K562 (cell line): ENCODE measurements at regions not wholly inside any gene's neighbourhood (a gene's known extent, or its start where the extent isn't known, plus 50 kb on each side); places are given as distances from the start of the nearest gene placed in this dataset.

Source experiments
- MXI1 ChIP-seq: IDR thresholded peaks from 2 replicates; pipeline ENCODE4 v1.6.1; 2011; ENCODE audit warnings: low read depth, mild to moderate bottlenecking, improper control_type of control experiment, low read length
- TF ChIP-seq, protein P1 (sequence below), 2 experiments: fragments of 450-650 bp; IDR thresholded peaks; 2 replicates each; pipeline ENCODE4 v1.6.1; 2016; ENCODE audit warnings: mild to moderate bottlenecking in 2 of 2, borderline replicate concordance in 1 of 2, low read depth in 1 of 2, moderate library complexity in 1 of 2
- TF ChIP-seq, protein P2 (sequence below): sonication (generic); formaldehyde crosslinking; IDR thresholded peaks from 2 replicates; pipeline ENCODE4 v1.8.1; 2022; ENCODE audit warnings: missing genetic modification reagents

DNA sequence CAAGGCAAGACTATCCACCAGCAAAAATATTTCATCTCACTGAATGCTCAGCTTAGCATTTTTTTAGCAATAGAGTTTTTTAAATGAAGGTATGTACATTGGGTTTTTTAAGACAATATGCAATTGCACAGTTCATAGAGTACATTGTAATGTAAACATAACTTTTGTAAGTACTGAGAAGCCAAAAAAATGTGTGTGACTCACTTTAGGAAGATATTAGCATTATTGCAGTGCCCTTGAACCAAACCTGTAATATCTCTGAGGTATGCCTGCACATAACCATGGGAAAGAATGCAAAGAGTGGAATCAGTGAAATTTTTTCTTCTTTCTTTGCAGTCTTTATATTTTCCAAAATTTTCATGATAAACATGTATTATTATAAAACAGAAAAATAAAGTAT, 1533.3 kb upstream of the WWC1 start:
- no peak for TF ChIP-seq MXI1
- TF ChIP-seq, protein P1, sequence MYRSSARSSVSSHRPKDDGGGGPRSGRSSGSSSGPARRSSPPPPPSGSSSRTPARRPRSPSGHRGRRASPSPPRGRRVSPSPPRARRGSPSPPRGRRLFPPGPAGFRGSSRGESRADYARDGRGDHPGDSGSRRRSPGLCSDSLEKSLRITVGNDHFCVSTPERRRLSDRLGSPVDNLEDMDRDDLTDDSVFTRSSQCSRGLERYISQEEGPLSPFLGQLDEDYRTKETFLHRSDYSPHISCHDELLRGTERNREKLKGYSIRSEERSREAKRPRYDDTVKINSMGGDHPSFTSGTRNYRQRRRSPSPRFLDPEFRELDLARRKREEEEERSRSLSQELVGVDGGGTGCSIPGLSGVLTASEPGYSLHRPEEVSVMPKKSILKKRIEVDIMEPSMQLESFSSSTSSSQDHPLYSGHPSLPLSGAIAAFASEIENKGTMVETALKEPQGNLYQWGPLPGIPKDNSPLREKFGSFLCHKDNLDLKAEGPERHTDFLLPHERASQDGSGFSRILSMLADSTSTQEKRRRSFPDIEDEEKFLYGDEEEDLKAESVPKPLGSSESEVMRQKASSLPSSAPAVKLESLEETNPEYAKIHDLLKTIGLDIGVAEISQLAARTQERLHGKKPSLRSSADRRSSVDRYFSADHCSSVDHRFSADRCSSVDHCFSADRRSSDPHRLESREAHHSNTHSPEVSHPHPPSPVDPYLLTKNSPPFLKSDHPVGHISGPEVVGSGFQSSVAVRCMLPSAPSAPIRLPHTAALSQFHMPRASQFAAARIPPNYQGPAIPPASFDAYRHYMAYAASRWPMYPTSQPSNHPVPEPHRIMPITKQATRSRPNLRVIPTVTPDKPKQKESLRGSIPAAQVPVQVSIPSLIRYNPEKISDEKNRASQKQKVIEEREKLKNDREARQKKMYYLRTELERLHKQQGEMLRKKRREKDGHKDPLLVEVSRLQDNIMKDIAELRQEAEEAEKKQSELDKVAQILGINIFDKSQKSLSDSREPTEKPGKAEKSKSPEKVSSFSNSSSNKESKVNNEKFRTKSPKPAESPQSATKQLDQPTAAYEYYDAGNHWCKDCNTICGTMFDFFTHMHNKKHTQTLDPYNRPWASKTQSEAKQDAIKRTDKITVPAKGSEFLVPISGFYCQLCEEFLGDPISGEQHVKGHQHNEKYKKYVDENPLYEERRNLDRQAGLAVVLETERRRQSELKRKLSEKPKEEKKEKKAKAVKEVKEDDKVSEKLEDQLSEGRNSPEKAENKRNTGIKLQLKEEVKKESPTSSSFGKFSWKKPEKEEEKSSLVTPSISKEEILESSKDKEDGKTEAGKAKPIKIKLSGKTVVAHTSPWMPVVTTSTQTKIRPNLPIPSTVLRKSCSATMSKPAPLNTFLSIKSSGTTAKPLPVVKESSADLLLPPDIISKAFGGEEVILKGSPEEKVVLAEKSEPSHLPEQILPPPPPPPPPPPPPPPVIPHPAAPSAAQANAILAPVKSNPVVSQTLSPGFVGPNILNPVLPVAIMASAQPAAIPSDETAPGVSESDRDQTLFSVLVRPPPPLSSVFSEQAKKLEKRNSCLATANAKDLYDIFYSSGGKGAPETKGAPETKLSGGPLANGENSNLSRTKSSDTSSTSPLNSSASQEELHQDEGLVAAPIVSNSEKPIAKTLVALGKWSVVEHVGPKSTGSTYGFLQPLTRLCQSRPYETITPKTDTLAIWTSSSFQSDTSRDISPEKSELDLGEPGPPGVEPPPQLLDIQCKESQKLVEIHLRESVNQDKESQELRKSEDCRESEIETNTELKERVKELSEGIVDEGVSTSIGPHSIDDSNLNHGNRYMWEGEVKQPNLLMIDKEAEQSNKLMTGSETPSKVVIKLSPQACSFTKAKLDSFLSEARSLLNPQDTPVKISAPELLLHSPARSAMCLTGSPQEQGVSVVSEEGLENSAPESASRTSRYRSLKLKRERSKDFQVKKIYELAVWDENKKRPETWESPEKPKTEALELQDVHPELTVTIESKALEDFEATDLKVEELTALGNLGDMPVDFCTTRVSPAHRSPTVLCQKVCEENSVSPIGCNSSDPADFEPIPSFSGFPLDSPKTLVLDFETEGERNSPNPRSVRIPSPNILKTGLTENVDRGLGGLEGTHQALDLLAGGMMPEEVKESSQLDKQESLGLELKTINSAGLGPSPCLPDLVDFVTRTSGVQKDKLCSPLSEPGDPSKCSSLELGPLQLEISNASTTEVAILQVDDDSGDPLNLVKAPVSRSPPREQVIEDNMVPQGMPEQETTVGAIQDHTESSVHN (IDR thresholded peaks at IDR 0.05; ENCODE audit: borderline replicate concordance in 1 of 2, low read depth in 1 of 2): no peak
- TF ChIP-seq, protein P2, sequence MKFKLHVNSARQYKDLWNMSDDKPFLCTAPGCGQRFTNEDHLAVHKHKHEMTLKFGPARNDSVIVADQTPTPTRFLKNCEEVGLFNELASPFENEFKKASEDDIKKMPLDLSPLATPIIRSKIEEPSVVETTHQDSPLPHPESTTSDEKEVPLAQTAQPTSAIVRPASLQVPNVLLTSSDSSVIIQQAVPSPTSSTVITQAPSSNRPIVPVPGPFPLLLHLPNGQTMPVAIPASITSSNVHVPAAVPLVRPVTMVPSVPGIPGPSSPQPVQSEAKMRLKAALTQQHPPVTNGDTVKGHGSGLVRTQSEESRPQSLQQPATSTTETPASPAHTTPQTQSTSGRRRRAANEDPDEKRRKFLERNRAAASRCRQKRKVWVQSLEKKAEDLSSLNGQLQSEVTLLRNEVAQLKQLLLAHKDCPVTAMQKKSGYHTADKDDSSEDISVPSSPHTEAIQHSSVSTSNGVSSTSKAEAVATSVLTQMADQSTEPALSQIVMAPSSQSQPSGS: no peak
